Fibroblast of skin of right quadriceps (primary cell): ENCODE measurements at regions not wholly inside any gene's neighbourhood (a gene's known extent, or its start where the extent isn't known, plus 50 kb on each side); places are given as distances from the start of the nearest gene placed in this dataset.
A peak's percentile ranks its signal among the peaks of the same experiment; 100 is the strongest.

Experiments
- DNase-seq: peaks from one replicate; pipeline ENCODE4 v3.0.0-alpha.2; 2013

- no peak for DNase-seq
Measured at GRCh38 chr15:62969442-62970089, 73.0 kb upstream of the TPM1 start.

DNA sequence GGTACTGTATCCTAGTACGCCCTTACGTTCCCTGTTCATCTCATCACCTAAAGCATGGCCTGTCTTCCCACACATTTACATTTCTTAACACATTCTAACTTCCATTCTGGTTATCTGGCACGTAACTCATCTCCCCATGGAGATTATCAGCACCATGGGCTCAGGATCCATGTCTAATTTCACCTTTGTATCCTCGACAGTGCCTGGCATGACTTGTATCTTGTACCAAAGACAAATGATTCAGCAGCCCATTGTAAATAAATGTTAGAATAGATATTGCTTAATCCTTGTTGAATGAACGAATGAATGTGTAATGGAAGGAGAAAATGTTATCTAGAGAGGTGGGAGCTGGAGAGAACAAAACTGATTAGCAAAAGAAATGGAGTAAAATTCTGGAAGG is 69.7 kb upstream of the TPM1 start:
- DNase-seq = peak; percentile 37

- DNase-seq = no peak
Measured at GRCh38 chr15:62975515-62975914, 67.0 kb upstream of the TPM1 start.

DNA sequence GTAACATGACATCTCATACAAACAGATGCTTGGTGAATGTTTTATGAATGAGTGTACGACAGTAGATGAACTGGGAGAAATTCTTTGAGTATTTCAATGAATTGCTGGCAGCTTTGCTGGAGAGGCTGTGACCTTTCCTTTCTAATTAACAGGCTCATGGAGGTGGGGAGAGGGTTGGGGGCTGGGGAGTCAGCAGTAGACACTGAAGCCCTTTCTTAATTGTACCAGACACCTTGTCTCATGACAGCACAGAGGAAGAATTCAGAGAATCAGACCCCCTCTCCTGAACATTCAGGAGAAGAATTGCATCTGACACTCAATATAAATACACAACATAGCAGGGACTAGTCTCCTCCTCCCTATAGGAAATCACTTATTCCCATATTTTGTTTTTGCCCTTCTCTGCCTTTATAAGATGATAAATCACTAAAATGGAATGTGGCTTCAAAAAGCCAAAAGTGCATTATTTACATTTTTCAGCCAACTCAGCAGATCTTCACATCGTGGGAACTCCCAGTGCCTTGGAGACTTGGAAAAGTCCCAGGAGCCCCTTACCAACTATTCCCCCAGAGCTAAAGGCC is 66.2 kb upstream of the TPM1 start:
- DNase-seq = peak; percentile 94

DNA sequence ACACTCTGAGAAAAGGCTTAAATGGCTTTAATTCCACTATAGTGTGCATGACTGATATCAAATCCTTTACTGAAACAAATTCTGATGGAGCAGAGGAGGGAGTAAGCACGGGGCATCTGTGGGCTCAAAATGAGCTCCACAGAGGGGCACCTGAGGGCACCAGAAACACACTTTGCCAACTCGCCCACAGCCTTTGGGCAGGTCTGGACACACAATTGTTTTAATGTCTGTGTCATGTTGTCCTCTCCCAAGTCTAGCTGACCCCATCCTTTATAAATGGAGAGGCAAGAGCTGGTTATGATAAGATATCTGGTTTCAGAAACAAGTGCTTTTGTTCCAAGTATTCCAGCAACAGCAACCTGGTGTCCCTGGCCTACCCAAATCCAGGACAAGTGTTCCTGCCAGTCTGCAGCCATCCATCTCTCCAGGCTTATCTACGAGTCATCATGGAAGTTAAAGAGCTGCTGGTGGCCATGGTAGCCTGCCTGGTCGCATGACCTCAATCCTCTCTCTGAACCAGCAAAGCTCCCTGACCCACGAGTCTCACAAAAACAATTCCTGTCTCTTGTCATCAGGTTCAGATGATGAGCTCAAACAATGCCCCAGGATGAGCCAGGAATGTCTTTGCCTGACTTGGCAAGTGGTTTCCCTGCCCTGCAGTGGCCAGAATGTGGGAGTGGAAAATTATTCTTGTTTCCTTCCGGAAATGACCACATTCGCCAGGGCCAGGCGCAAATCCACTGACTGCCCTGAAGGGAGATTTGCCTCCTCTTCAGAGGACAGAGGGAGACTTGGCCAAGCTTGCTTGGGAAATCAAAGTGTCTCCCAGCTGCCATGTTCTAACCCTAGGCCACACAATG is 64.4 kb upstream of the TPM1 start:
- peak; percentile 53 for DNase-seq

- peak; percentile 70 for DNase-seq
Measured at GRCh38 chr15:62979252-62979651, 63.3 kb upstream of the TPM1 start.

GRCh38 chr15:62981071-62981470 is 61.5 kb upstream of the TPM1 start:
- DNase-seq = no peak

- no peak for DNase-seq
Measured at GRCh38 chr15:62983956-62984355, 58.6 kb upstream of the TPM1 start.

DNA sequence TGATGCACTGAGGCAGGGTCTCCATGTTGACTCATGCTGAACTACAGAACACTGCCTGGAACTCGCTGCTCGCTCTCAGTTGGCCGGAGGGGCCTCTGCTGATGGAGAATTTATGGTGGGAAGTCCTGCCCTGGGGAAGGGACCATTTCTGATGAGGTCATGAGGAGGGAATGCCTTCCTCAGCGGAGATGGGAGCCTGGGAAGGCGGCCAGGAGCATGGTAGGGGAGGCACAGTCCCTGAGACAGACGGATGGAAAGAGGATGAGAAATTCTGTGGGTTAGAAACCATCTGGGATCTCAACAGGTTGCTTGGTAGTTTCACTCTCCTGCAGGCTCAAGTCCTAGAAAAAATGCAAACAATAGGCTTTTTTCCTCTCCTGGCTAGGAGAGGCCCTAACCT is 56.8 kb upstream of the TPM1 start:
- peak; percentile 91 for DNase-seq

DNA sequence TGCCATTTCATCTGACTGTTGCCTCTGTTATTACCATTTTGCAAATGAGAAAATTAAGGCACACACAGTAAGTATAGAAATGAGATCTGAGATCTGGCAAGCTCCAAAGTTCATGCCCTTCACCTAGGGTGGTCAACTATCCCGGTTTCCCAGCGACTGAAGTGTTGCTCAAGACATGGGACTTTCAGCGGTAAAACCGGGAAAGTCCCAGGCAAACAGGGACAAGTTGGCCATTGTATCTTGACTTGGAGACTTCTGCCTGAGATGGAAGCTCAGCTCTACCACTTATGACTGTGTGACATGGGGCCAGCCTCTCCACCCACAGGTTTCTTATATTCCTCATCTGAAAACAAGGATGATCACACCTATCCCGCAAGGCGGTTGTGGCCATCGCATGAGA is 55.6 kb upstream of the TPM1 start:
- DNase-seq = no peak

DNA sequence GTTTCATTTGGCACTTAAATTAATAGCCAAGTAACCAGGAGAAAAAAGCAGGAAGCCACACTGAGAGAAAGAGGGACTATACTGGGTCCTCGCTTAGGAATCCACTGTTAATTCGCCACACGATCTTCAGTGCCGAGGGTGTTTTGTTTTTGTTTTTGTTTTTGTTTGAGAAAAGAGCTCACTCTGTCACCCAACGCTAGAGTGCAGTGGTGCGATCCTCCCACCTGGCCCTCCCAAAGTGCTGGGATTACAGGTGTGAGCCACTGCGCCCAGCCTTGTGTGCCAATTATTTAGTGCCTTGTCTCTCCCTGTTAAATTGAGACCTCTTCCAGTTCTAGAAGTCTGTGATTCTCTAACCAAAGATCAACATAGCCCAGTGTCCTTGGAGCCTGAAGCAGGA is 53.8 kb upstream of the TPM1 start:
- no peak for DNase-seq

DNA sequence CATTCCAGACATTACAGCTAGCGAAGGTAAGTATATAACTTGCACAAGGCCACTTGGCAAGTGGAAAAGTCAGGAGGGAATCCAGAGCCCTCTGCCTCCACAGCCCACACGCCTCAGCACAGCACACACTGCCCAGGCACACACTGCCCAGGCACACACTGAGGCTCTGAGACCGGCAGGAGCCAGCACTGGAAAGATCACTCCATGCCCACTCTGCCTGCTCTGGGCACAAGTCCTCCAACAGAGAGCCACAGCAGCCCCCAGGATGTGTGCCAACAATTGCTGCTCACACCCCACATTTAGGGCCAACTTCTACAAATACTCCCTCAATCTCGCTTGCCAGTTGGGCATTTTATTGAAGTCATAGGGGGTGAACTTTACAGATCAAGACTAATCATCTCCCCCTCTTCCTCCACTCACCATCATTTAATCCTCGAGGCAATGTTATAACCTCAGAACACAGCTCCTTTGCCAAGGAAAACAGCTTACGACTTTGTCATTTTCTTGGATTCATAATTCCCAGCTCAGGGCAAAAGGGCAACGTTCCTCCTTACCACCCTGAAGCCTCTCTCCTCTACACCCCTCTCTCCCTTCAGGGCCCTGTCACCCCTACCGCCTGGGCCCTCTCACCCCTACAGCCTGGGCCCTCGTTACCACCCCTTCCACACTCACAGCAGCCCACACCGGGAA is 53.0 kb upstream of the TPM1 start:
- DNase-seq = no peak

GRCh38 chr15:62991698-62992097 is 50.8 kb upstream of the TPM1 start:
- no peak for DNase-seq

- DNase-seq = peak; percentile 36
Measured at GRCh38 chr15:62992302-62992701, 50.2 kb upstream of the TPM1 start.
